A673 (cell line): ENCODE measurements at regions not wholly inside any gene's neighbourhood (a gene's known extent, or its start where the extent isn't known, plus 50 kb on each side); places are given as distances from the start of the nearest gene placed in this dataset.
A peak's percentile ranks its signal among the peaks of the same experiment; 100 is the strongest.

Experiments
- BruUV-seq: library from RNA; stranded (reverse); fragments of 400-500 nt; replicated peaks from 2 replicates; lab custom pipeline; 2021; lab: Mats Ljungman, UMichigan
- CTCF ChIA-PET: fragments of 300-600 bp; sonication (Branson Sonifier 250); formaldehyde crosslinking; loops from one replicate; lab custom pipeline; 2022; ENCODE audit warnings: antibody characterized with exemption; lab: Charles Lee
- POLR2A ChIA-PET: fragments of 300-600 bp; sonication (Branson Sonifier 250); formaldehyde crosslinking; loops from one replicate; lab custom pipeline; 2022; ENCODE audit warnings: antibody characterized with exemption; ENCODE audit not compliant: low non-redundant PET; lab: Charles Lee
- DNase-seq: peaks from one replicate; pipeline ENCODE4 v3.0.0-alpha.2; 2015; ENCODE audit warnings: low spot score
- H3K27ac ChIP-seq: fragments of 200-600 bp; sonication (generic); 2 replicates; pipeline ENCODE4 v1.5.1; 2016; ENCODE audit warnings: mixed run types, low read depth, mild to moderate bottlenecking, mixed read lengths, antibody characterized with exemption, low read length; ENCODE audit not compliant: poor library complexity, severe bottlenecking
- H3K27me3 ChIP-seq: fragments of 200-600 bp; sonication (generic); replicated peaks from 2 replicates; pipeline ENCODE4 v1.6.1; 2017; ENCODE audit warnings: mixed run types, low read depth, mild to moderate bottlenecking, mixed read lengths, antibody characterized with exemption, low read length; ENCODE audit not compliant: insufficient read depth, poor library complexity
- H3K36me3 ChIP-seq: fragments of 200-600 bp; sonication (generic); 2 replicates; pipeline ENCODE4 v1.6.1; 2016; ENCODE audit warnings: mixed run types, mild to moderate bottlenecking, mixed read lengths, antibody characterized with exemption, low read length; ENCODE audit not compliant: insufficient read depth, poor library complexity, severe bottlenecking
- H3K4me1 ChIP-seq: fragments of 200-600 bp; sonication (generic); 2 replicates; pipeline ENCODE4 v1.6.1; 2017; ENCODE audit warnings: mixed run types, mild to moderate bottlenecking, mixed read lengths, antibody characterized with exemption, low read length; ENCODE audit not compliant: insufficient read depth, poor library complexity, severe bottlenecking
- H3K4me3 ChIP-seq: fragments of 200-600 bp; sonication (generic); 2 replicates; pipeline ENCODE4 v1.5.1; 2016; ENCODE audit warnings: low read depth, mixed run types, mild to moderate bottlenecking, mixed read lengths, low read length; ENCODE audit not compliant: poor library complexity, severe bottlenecking
- H3K9me3 ChIP-seq: fragments of 200-600 bp; sonication (generic); 2 replicates; pipeline ENCODE4 v1.6.1; 2016; ENCODE audit warnings: mixed run types, low read depth, mild to moderate bottlenecking, mixed read lengths, antibody characterized with exemption, low read length; ENCODE audit not compliant: poor library complexity, severe bottlenecking
- EZH2 ChIP-seq: fragments of 200-600 bp; sonication (generic); IDR thresholded peaks from 2 replicates; pipeline ENCODE4 v1.6.1; 2017; ENCODE audit warnings: borderline replicate concordance, low read depth, mild to moderate bottlenecking, mixed read lengths, antibody characterized with exemption, low read length; ENCODE audit not compliant: poor library complexity, severe bottlenecking
- intact Hi-C: fragments of 100-400 bp; cut with micrococcal nuclease; formaldehyde crosslinking; loops from one replicate; pipeline ENCODE4 v1.10.0; 2022; ENCODE audit not compliant: unreplicated experiment
- TF ChIP-seq, protein P1 (sequence below): fragments of 300-800, 200-600 bp; sonication (generic); conservative IDR thresholded peaks from 2 replicates; pipeline ENCODE4 v1.5.1; 2017; ENCODE audit warnings: low read depth, mild to moderate bottlenecking, antibody characterized with exemption, low read length, moderate library complexity, mixed read lengths

DNA sequence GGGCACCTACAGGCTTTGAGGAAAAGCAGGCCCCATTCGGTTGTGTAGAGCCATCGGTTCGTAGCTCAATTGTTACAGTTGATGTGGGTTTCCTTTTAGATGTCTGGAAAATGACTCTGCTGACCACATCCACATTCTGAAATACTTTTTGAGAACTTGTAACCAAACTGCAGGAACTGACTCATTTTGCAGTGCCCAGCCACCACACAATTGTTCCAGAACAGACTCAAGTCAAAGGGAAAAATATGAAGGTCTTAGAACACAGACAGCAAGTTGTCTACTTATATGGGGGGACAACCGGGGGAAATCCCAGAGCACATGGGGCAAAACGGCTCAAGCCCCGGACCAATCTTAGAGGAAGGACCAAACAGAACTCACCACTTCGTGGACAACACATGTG lies 557.6 kb upstream of the DIPK2B start:
- ChIA-PET CTCF (no interaction called here), POLR2A (no interaction called here)
- H3K27ac ChIP-seq = no peak overlapping the region
- H3K36me3 ChIP-seq = peaks cover 19% of the 10 kb centered on the region
- no peak for TF ChIP-seq EZH2
- TF ChIP-seq, protein P1, sequence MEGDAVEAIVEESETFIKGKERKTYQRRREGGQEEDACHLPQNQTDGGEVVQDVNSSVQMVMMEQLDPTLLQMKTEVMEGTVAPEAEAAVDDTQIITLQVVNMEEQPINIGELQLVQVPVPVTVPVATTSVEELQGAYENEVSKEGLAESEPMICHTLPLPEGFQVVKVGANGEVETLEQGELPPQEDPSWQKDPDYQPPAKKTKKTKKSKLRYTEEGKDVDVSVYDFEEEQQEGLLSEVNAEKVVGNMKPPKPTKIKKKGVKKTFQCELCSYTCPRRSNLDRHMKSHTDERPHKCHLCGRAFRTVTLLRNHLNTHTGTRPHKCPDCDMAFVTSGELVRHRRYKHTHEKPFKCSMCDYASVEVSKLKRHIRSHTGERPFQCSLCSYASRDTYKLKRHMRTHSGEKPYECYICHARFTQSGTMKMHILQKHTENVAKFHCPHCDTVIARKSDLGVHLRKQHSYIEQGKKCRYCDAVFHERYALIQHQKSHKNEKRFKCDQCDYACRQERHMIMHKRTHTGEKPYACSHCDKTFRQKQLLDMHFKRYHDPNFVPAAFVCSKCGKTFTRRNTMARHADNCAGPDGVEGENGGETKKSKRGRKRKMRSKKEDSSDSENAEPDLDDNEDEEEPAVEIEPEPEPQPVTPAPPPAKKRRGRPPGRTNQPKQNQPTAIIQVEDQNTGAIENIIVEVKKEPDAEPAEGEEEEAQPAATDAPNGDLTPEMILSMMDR = no peak
- BruUV-seq = no TSS peak
- H3K9me3 ChIP-seq = no peaks in the 10 kb centered on the region
- no peak for DNase-seq
- no peaks in the 10 kb centered on the region for H3K27me3 ChIP-seq
- H3K4me1 ChIP-seq = no peaks in the 10 kb centered on the region
- H3K4me3 ChIP-seq = no peak overlapping the region
- intact Hi-C loops = no loop called here

DNA sequence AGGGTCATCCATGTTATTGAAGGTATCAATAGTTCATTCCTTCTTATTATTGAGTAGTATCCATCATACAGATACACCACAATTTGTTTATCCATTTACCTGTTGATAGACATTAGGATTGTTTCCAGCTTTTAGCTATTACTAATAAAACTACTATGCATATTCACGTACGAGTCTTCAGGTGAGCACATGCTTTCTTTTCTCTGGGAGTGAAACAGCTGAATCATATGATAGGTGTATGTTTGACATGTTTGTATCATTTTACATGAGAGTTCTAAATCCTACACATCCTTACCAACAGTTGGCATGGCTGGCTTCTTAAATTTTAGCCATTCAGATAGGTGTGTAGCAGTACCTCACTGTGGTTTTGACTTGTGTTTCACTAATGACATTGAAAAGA lies 556.6 kb upstream of the DIPK2B start:
- H3K9me3 ChIP-seq = no peaks in the 10 kb centered on the region
- H3K27ac ChIP-seq = no peak overlapping the region
- peaks cover 14% of the 10 kb centered on the region for H3K36me3 ChIP-seq
- ChIA-PET POLR2A (interaction anchor here (0.6 kb wide), 1 partner anchor 681 kb away, joined by 3 read pairs; no protein-coding TSS in a partner anchor), CTCF (no interaction called here)
- intact Hi-C loops = no loop called here
- DNase-seq = no peak
- no peaks in the 10 kb centered on the region for H3K4me1 ChIP-seq
- no peaks in the 10 kb centered on the region for H3K27me3 ChIP-seq
- H3K4me3 ChIP-seq = no peak overlapping the region
- no TSS peak for BruUV-seq
- TF ChIP-seq, protein P1 = no peak
- TF ChIP-seq EZH2 = no peak

DNA sequence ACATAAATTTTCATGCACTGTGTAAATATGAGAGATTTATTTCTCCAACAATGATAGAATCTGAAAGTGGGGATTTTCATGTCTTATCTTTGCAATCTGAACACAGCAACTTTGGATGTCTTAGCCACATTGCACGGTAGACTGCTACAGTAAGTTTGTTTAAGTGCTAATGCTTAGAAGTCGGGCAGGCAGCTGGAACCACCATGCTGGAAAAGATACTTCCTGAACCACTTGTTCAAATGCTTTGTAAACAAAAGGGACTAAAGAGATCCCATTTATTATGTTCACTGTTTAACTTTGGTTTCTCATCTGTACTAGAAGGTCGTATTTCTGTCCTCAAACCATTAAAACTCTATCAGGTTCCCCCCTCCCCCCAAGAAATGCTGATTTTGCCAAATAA lies 555.9 kb upstream of the DIPK2B start:
- Histone ChIP-seq H3K9me3 (no peaks in the 10 kb centered on the region), H3K27ac (no peak overlapping the region), H3K36me3 (peaks cover 7% of the 10 kb centered on the region), H3K4me3 (no peak overlapping the region), H3K27me3 (no peaks in the 10 kb centered on the region), H3K4me1 (no peaks in the 10 kb centered on the region)
- CTCF ChIA-PET = no interaction called here
- POLR2A ChIA-PET = no interaction called here
- TF ChIP-seq, protein P1 = no peak
- TF ChIP-seq EZH2 = no peak
- BruUV-seq = no TSS peak
- DNase-seq = peak; percentile 40
- intact Hi-C loops = no loop called here
